IMR-90 (cell line): ENCODE measurements at regions not wholly inside any gene's neighbourhood (a gene's known extent, or its start where the extent isn't known, plus 50 kb on each side); places are given as distances from the start of the nearest gene placed in this dataset.

Experiments
- ATAC-seq: fragments of 200-7000 bp; cut with Tn5 transposase; 2 replicates; pipeline ENCODE4 v1.9.1; 2020; ENCODE audit warnings: low read depth, mild to moderate bottlenecking, moderate library complexity
- BruUV-seq: library from RNA; stranded (reverse); fragments of 400-500 nt; replicated peaks from 2 replicates; lab custom pipeline; 2021; lab: Mats Ljungman, UMichigan
- CTCF ChIA-PET: fragments of 300-600 bp; formaldehyde crosslinking; extraction: SDS; loops from one replicate; lab custom pipeline; 2021; ENCODE audit warnings: antibody characterized with exemption; lab: Yijun Ruan, JAX
- POLR2A ChIA-PET: fragments of 300-600 bp; sonication (Branson Sonifier 250); formaldehyde crosslinking; loops from one replicate; lab custom pipeline; 2022; ENCODE audit warnings: antibody characterized with exemption; ENCODE audit not compliant: unreplicated experiment; lab: Charles Lee
- DNase-seq: peaks from one replicate; pipeline ENCODE4 v3.0.0; 2013
- H2AFZ ChIP-seq: replicated peaks from 2 replicates; pipeline ENCODE3; 2013; ENCODE audit warnings: low read length, mild to moderate bottlenecking; ENCODE audit not compliant: poor library complexity
- H2AK5ac ChIP-seq: 2 replicates; pipeline ENCODE4 v1.6.1; 2013; ENCODE audit warnings: low read depth, low read length, inconsistent platforms
- H2AK9ac ChIP-seq: replicated peaks from 2 replicates; pipeline ENCODE3; 2013; ENCODE audit warnings: mild to moderate bottlenecking, low read depth, low read length, moderate library complexity; ENCODE audit not compliant: poor library complexity
- H2BK120ac ChIP-seq: 2 replicates; pipeline ENCODE4 v1.6.1; 2013; ENCODE audit warnings: low read depth, low read length, inconsistent platforms
- H2BK15ac ChIP-seq: 3 replicates; pipeline ENCODE4 v1.6.1; 2013; ENCODE audit warnings: low read depth, low read length, inconsistent platforms
- H2BK20ac ChIP-seq: 2 replicates; pipeline ENCODE4 v1.6.1; 2013; ENCODE audit warnings: low read depth, mild to moderate bottlenecking, inconsistent platforms, low read length, moderate library complexity
- H2BK5ac ChIP-seq: 2 replicates; pipeline ENCODE4 v1.6.1; 2013; ENCODE audit warnings: mild to moderate bottlenecking, low read depth, low read length, inconsistent platforms; ENCODE audit not compliant: poor library complexity, severe bottlenecking
- H3K14ac ChIP-seq: replicated peaks from 2 replicates; pipeline ENCODE4 v1.6.1; 2013; ENCODE audit warnings: low read depth, low read length, inconsistent platforms
- H3K18ac ChIP-seq: 2 replicates; pipeline ENCODE4 v1.6.1; 2013; ENCODE audit warnings: low read depth, low read length, control low read depth
- H3K23ac ChIP-seq: 2 replicates; pipeline ENCODE4 v1.6.1; 2013; ENCODE audit warnings: low read depth, low read length, inconsistent platforms
- H3K27ac ChIP-seq: 2 replicates; pipeline ENCODE4 v1.5.1; 2013; ENCODE audit warnings: mild to moderate bottlenecking, control low read depth, low read length; ENCODE audit not compliant: insufficient read depth
- H3K27me3 ChIP-seq: 2 replicates; pipeline ENCODE4 v1.6.1; 2013; ENCODE audit warnings: low read length; ENCODE audit not compliant: control insufficient read depth, insufficient read depth
- H3K36me3 ChIP-seq: 2 replicates; pipeline ENCODE4 v1.6.1; 2013; ENCODE audit warnings: low read length, mixed read lengths; ENCODE audit not compliant: control insufficient read depth, insufficient read depth
- H3K4ac ChIP-seq: 2 replicates; pipeline ENCODE4 v1.6.1; 2013; ENCODE audit warnings: low read depth, low read length, inconsistent platforms
- H3K4me1 ChIP-seq: 2 replicates; pipeline ENCODE4 v1.6.1; 2013; ENCODE audit warnings: low read length, mixed read lengths; ENCODE audit not compliant: control insufficient read depth, insufficient read depth
- H3K4me2 ChIP-seq: 2 replicates; pipeline ENCODE4 v1.6.1; 2013; ENCODE audit warnings: low read depth, mild to moderate bottlenecking, control low read depth, low read length, moderate library complexity
- H3K4me3 ChIP-seq: 2 replicates; pipeline ENCODE4 v1.5.1; 2013; ENCODE audit warnings: low read depth, mild to moderate bottlenecking, control low read depth, low read length, moderate library complexity; ENCODE audit not compliant: insufficient read depth
- H3K56ac ChIP-seq: 2 replicates; pipeline ENCODE4 v1.6.1; 2013; ENCODE audit warnings: low read length, inconsistent platforms; ENCODE audit not compliant: insufficient read depth; ENCODE audit errors: extremely low read depth
- H3K79me1 ChIP-seq, 2 experiments: 2 replicates each; pipeline ENCODE4 v1.6.1; 2013; ENCODE audit warnings: low read length in 2 of 2, inconsistent platforms in 1 of 2, low read depth in 1 of 2
- H3K9ac ChIP-seq: 2 replicates; pipeline ENCODE4 v1.6.1; 2013; ENCODE audit warnings: low read depth, low read length, control low read depth
- H3K9me1 ChIP-seq: 2 replicates; pipeline ENCODE4 v1.6.1; 2013; ENCODE audit warnings: low read length, inconsistent platforms; ENCODE audit not compliant: insufficient read depth
- H3K9me3 ChIP-seq: 2 replicates; pipeline ENCODE4 v1.6.1; 2013; ENCODE audit warnings: low read length; ENCODE audit not compliant: control insufficient read depth, insufficient read depth
- H4K20me1 ChIP-seq: 2 replicates; pipeline ENCODE4 v1.6.1; 2013; ENCODE audit warnings: low read length, inconsistent platforms; ENCODE audit not compliant: insufficient read depth
- H4K5ac ChIP-seq: 2 replicates; pipeline ENCODE4 v1.6.1; 2013; ENCODE audit warnings: mild to moderate bottlenecking, low read depth, low read length, control low read depth
- H4K8ac ChIP-seq, 2 experiments: 2 replicates each; pipeline ENCODE4 v1.6.1; 2013; ENCODE audit warnings: low read depth in 2 of 2, low read length in 2 of 2, control low read depth in 1 of 2, inconsistent platforms in 1 of 2
- H4K91ac ChIP-seq: 2 replicates; pipeline ENCODE4 v1.6.1; 2013; ENCODE audit warnings: low read depth, low read length, inconsistent platforms; ENCODE audit not compliant: insufficient read depth
- CEBPB ChIP-seq: IDR thresholded peaks from 2 replicates; pipeline ENCODE4 v1.6.1; 2012; ENCODE audit warnings: low read depth, low read length, improper control_type of control experiment
- CHD1 ChIP-seq: IDR thresholded peaks from 2 replicates; pipeline ENCODE4 v1.6.1; 2012; ENCODE audit warnings: low read depth, low read length, improper control_type of control experiment
- MAFK ChIP-seq: IDR thresholded peaks from 2 replicates; pipeline ENCODE4 v1.6.1; 2012; ENCODE audit warnings: low read depth, low read length, improper control_type of control experiment
- NFE2L2 ChIP-seq: fragments of 150-350 bp; IDR thresholded peaks from 2 replicates; pipeline ENCODE4 v1.6.1; 2016; ENCODE audit warnings: low read depth, mild to moderate bottlenecking, low read length
- RAD21 ChIP-seq: IDR thresholded peaks from 2 replicates; pipeline ENCODE4 v1.6.1; 2012; ENCODE audit warnings: low read length, improper control_type of control experiment
- RCOR1 ChIP-seq: IDR thresholded peaks from 2 replicates; pipeline ENCODE4 v1.6.1; 2012; ENCODE audit warnings: mild to moderate bottlenecking, low read length, improper control_type of control experiment; ENCODE audit not compliant: insufficient replicate concordance
- SMC3 ChIP-seq: fragments of 150-350 bp; IDR thresholded peaks from 2 replicates; pipeline ENCODE4 v1.6.1; 2016; ENCODE audit warnings: low read depth, mild to moderate bottlenecking, antibody characterized with exemption, low read length, moderate library complexity
- WGBS, 2 experiments: methylation state at CpG; one replicate each; pipeline versions ENCODE4 v1.1.5 to v1.1.7; 2013; ENCODE audit warnings: missing lambda C conversion rate in 2 of 2; ENCODE audit not compliant: insufficient read length in 1 of 2; ENCODE audit errors: extremely low coverage in 2 of 2; 5-methylcytosine and 5-hydroxymethylcytosine counted together
- dilution Hi-C: fragments of 300-500 bp; cut with HindIII; formaldehyde crosslinking; loops from one replicate; pipeline ENCODE4 v1.14.3; 2018; ENCODE audit warnings: low sequenced_read_pairs; ENCODE audit not compliant: unreplicated experiment
- in situ Hi-C: fragments of 300-500 bp; cut with MboI; formaldehyde crosslinking; loops from 3 replicates; pipeline ENCODE4 v1.14.3; 2019; ENCODE audit warnings: low sequenced_read_pairs, inconsistent platforms, mixed read lengths
- intact Hi-C: fragments of 100-400 bp; cut with micrococcal nuclease; formaldehyde crosslinking; loops from 2 replicates; pipeline ENCODE4 v1.10.0; 2022
- TF ChIP-seq, protein P1 (sequence below): fragments of 150-350 bp; IDR thresholded peaks from 2 replicates; pipeline ENCODE4 v1.6.1; 2017; ENCODE audit warnings: mild to moderate bottlenecking, antibody characterized with exemption, low read length, low read depth
- TF ChIP-seq, protein P2 (sequence below): fragments of 150-350 bp; IDR thresholded peaks from 2 replicates; pipeline ENCODE4 v1.6.1; 2016; ENCODE audit warnings: low read depth, mild to moderate bottlenecking, low read length, moderate library complexity, borderline replicate concordance

DNA sequence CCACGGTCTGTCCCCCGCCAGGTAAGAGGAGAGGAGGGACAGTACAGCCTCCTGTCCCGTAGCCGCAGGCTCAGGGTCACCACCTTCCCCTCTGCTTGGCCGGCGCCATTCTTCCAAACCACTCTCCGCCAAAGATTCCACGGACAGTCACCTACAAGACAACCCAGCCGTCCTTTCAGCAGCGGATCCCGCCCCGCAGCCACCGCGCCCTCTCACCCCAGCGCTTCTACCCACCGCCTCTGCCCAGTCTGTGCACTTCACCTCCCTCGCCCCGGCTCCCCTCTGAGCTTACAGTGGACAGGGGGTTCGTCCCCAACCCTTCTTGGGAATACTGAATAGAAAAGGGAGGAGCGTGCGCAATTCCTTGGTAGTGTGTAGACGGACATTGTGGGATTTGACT is 319.6 kb downstream of the FAM72C start:
- no peak overlapping the region for H3K27ac ChIP-seq
- no TSS peak for BruUV-seq
- no peak overlapping the region for H4K91ac ChIP-seq
- no peaks in the 10 kb centered on the region for H3K36me3 ChIP-seq
- POLR2A ChIA-PET, result no interaction called here
- no peak overlapping the region for H3K56ac ChIP-seq
- DNase-seq, result no peak
- TF ChIP-seq RCOR1, result no peak
- no peak for TF ChIP-seq MAFK
- no peak for TF ChIP-seq RAD21
- TF ChIP-seq, protein P1, sequence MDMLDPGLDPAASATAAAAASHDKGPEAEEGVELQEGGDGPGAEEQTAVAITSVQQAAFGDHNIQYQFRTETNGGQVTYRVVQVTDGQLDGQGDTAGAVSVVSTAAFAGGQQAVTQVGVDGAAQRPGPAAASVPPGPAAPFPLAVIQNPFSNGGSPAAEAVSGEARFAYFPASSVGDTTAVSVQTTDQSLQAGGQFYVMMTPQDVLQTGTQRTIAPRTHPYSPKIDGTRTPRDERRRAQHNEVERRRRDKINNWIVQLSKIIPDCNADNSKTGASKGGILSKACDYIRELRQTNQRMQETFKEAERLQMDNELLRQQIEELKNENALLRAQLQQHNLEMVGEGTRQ, result no peak
- TF ChIP-seq, protein P2, sequence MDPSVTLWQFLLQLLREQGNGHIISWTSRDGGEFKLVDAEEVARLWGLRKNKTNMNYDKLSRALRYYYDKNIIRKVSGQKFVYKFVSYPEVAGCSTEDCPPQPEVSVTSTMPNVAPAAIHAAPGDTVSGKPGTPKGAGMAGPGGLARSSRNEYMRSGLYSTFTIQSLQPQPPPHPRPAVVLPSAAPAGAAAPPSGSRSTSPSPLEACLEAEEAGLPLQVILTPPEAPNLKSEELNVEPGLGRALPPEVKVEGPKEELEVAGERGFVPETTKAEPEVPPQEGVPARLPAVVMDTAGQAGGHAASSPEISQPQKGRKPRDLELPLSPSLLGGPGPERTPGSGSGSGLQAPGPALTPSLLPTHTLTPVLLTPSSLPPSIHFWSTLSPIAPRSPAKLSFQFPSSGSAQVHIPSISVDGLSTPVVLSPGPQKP, result no peak
- TF ChIP-seq SMC3, result no peak
- TF ChIP-seq NFE2L2, result no peak
- no peak for TF ChIP-seq CHD1
- no peak for TF ChIP-seq CEBPB
- H3K27me3 ChIP-seq, result peaks cover 25% of the 10 kb centered on the region
- ATAC-seq, result no peak
- no peak overlapping the region for H2AK9ac ChIP-seq
- 0% methylated on average over 3 of the region's 22 CpGs; no CpG with 5 or more reads in 1 of the 2 experiments for WGBS, 2 experiments
- H4K20me1 ChIP-seq, result no peaks in the 10 kb centered on the region
- H3K9me1 ChIP-seq, result no peaks in the 10 kb centered on the region
- no peak overlapping the region for H3K4ac ChIP-seq
- no peak overlapping the region for H3K14ac ChIP-seq
- H3K18ac ChIP-seq, result no peak overlapping the region
- no peak overlapping the region for H2AFZ ChIP-seq
- no peak overlapping the region for H2AK5ac ChIP-seq
- H2BK5ac ChIP-seq, result no peak overlapping the region
- CTCF ChIA-PET, result no interaction called here
- no peak overlapping the region for H3K4me2 ChIP-seq
- H3K4me1 ChIP-seq, result no peaks in the 10 kb centered on the region
- no peak overlapping the region for H4K5ac ChIP-seq
- H2BK120ac ChIP-seq, result no peak overlapping the region
- dilution Hi-C loops, result no loop called here
- H3K23ac ChIP-seq, result no peak overlapping the region
- no peak overlapping the region for H2BK15ac ChIP-seq
- H3K9me3 ChIP-seq, result no peaks in the 10 kb centered on the region; the same call in 1 of the 2 replicates
- no peak overlapping the region for H3K9ac ChIP-seq
- in situ Hi-C loops, result no loop called here
- no peak overlapping the region for H3K4me3 ChIP-seq
- intact Hi-C loops, result no loop called here
- no peak overlapping the region for H4K8ac ChIP-seq
- H3K79me1 ChIP-seq, result no peaks in the 10 kb centered on the region
- H2BK20ac ChIP-seq, result no peak overlapping the region
